ENCODE measurements at regions not wholly inside any gene's neighbourhood (a gene's known extent, or its start where the extent isn't known, plus 50 kb on each side); places are given as distances from the start of the nearest gene placed in this dataset.
A peak's percentile ranks its signal among the peaks of the same experiment; 100 is the strongest.

DNA sequence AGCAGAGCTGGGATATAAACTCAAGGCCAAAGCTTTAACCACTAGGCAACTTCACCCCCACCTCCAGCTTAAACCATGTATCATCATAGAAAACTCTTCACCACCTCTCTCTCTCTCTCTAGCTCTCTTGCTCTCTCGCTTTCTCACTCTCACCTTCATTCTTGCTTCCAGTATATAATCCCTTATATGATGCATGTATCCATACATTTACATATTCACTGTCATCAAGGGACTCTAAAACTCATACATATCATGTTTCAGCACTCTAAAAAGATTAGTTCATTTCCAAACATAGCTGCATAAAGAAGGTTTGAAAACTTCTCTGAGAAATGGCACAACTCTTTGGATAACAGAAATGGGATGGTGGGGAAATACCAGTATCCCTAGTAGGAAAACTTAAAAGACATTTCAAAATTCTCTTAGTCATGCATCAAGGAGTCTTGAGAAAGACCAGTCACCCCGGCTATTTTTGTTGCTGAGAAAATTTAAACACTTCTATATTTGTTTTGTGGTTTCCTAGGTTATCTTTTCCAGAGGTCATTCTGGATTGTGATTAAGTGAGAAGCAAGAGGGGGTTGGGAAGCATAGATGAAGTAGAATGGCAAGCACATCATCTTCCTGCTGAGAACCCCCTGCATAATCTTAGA is 447.8 kb upstream of the THBS1 start:
- DNase-seq (ENCODE audit: low spot score): no peak
- H3K4me1 ChIP-seq (ENCODE audit: insufficient read depth, low read length): peaks cover 29% of the 10 kb centered on the region
- in situ Hi-C loops (cut with HindIII; ENCODE audit: extremely low pct_ligation_motif_present, low pct_unique_long_range_greater_than_20kb): no loop called here
- H4K20me1 ChIP-seq (ENCODE audit: insufficient read depth, low read length): no peaks in the 10 kb centered on the region
- POLR2A ChIA-PET: no interaction called here
- H3K36me3 ChIP-seq (replicated peaks in 1 of 2; ENCODE audit: control insufficient read depth in 1 of 2, insufficient read depth in 2 of 2, low read length in 2 of 2): no peaks in the 10 kb centered on the region
- 52% methylated on average over 2 of the region's 2 CpGs for WGBS (ENCODE audit: low lambda C conversion rate)
- no peaks in the 10 kb centered on the region for H3K27me3 ChIP-seq (ENCODE audit: control insufficient read depth in 1 of 2, insufficient read depth in 2 of 2, low read length in 2 of 2)
- no peak overlapping the region for H3K4me2 ChIP-seq (ENCODE audit: low read depth, low read length)
- no peaks in the 10 kb centered on the region for H3K9me3 ChIP-seq (ENCODE audit: low read length)
- TF ChIP-seq NFIC (IDR thresholded peaks at IDR 0.05; ENCODE audit: low read length): no peak
- TF ChIP-seq ZNF766 (CRISPR knock-in tag; IDR thresholded peaks at IDR 0.05; ENCODE audit: borderline replicate concordance): no peak
- TF ChIP-seq ZNF160 (CRISPR knock-in tag; IDR thresholded peaks at IDR 0.05): no peak
- TF ChIP-seq MBD4 (IDR thresholded peaks at IDR 0.05; ENCODE audit: borderline replicate concordance, low read length): no peak
- TF ChIP-seq MED13 (CRISPR knock-in tag; IDR thresholded peaks at IDR 0.05): no peak
- TF ChIP-seq, protein P1, sequence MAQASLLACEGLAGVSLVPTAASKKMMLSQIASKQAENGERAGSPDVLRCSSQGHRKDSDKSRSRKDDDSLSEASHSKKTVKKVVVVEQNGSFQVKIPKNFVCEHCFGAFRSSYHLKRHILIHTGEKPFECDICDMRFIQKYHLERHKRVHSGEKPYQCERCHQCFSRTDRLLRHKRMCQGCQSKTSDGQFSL (CRISPR knock-in tag; IDR thresholded peaks at IDR 0.05): no peak
- TF ChIP-seq AHR (CRISPR knock-in tag; IDR thresholded peaks at IDR 0.05): no peak
- no peak for TF ChIP-seq PHF8 (CRISPR knock-in tag; IDR thresholded peaks at IDR 0.05)
- intact Hi-C loops (cut with micrococcal nuclease; ENCODE audit: unreplicated experiment): no loop called here
- no peak for FAIRE-seq
- H3K79me2 ChIP-seq (ENCODE audit: insufficient read depth, low read length): no peaks in the 10 kb centered on the region
- no peak for ATAC-seq
- H3K4me3 ChIP-seq (replicated peaks in 1 of 3; ENCODE audit: insufficient read depth in 1 of 3, low read depth in 2 of 3, low read length in 3 of 3): no peak overlapping the region
- CTCF ChIA-PET (ENCODE audit: low intra/inter-chr PET ratio, low total read pairs): no interaction called here
- H3K9ac ChIP-seq (ENCODE audit: insufficient read depth, low read depth, low read length): no peak overlapping the region
- BruUV-seq (replicated peaks): no TSS peak
- H3K27ac ChIP-seq (ENCODE audit: extremely low read length, insufficient read depth, low read length): no peak overlapping the region
- H2AFZ ChIP-seq (ENCODE audit: low read length): no peak overlapping the region

DNA sequence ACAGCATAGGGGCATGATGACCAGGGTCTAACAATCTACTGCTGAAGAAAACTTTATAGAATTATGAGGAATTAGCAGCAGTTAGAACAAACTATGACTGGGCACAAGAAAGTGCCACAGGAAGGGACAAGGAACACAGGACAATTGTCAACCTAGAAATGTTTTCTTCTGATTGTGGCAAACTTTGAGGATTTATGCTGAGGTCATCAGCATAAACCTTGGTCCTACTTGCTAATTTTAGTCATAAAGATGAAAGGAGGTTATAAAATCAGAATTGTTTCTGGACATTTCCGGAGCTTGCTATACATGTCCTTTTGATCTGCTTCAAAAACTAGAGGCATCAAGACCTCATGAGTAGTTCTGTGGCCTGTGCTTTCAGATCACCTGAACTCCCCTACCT is 446.6 kb upstream of the THBS1 start:
- Histone ChIP-seq H3K9ac (ENCODE audit: insufficient read depth, low read depth, low read length) (no peak overlapping the region), H2AFZ (ENCODE audit: low read length) (no peak overlapping the region), H3K79me2 (ENCODE audit: insufficient read depth, low read length) (no peaks in the 10 kb centered on the region), H3K9me3 (ENCODE audit: low read length) (no peaks in the 10 kb centered on the region), H4K20me1 (ENCODE audit: insufficient read depth, low read length) (no peaks in the 10 kb centered on the region), H3K4me2 (ENCODE audit: low read depth, low read length) (no peak overlapping the region), H3K4me1 (ENCODE audit: insufficient read depth, low read length) (peaks cover 21% of the 10 kb centered on the region), H3K4me3 (replicated peaks in 1 of 3; ENCODE audit: insufficient read depth in 1 of 3, low read depth in 2 of 3, low read length in 3 of 3) (no peak overlapping the region), H3K27ac (ENCODE audit: extremely low read length, insufficient read depth, low read length) (no peak overlapping the region), H3K27me3 (ENCODE audit: control insufficient read depth in 1 of 2, insufficient read depth in 2 of 2, low read length in 2 of 2) (no peaks in the 10 kb centered on the region), H3K36me3 (replicated peaks in 1 of 2; ENCODE audit: control insufficient read depth in 1 of 2, insufficient read depth in 2 of 2, low read length in 2 of 2) (no peaks in the 10 kb centered on the region)
- BruUV-seq (replicated peaks): no TSS peak
- ChIA-PET CTCF (ENCODE audit: low intra/inter-chr PET ratio, low total read pairs) (no interaction called here), POLR2A (no interaction called here)
- no peak for ATAC-seq
- WGBS (ENCODE audit: low lambda C conversion rate): 100% methylated on average over 1 of the region's 1 CpG
- FAIRE-seq: no peak
- DNase-seq (ENCODE audit: low spot score): no peak
- intact Hi-C loops (cut with micrococcal nuclease; ENCODE audit: unreplicated experiment) (no loop called here), in situ Hi-C loops (cut with HindIII; ENCODE audit: extremely low pct_ligation_motif_present, low pct_unique_long_range_greater_than_20kb) (no loop called here)
- TF ChIP-seq, protein P2, sequence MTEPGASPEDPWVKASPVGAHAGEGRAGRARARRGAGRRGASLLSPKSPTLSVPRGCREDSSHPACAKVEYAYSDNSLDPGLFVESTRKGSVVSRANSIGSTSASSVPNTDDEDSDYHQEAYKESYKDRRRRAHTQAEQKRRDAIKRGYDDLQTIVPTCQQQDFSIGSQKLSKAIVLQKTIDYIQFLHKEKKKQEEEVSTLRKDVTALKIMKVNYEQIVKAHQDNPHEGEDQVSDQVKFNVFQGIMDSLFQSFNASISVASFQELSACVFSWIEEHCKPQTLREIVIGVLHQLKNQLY (CRISPR knock-in tag; IDR thresholded peaks at IDR 0.05): no peak
- no peak for TF ChIP-seq ELF4 (CRISPR knock-in tag; IDR thresholded peaks at IDR 0.05; ENCODE audit: borderline replicate concordance)
- TF ChIP-seq ZNF878 (CRISPR knock-in tag; IDR thresholded peaks at IDR 0.05): no peak
- TF ChIP-seq, protein P3, sequence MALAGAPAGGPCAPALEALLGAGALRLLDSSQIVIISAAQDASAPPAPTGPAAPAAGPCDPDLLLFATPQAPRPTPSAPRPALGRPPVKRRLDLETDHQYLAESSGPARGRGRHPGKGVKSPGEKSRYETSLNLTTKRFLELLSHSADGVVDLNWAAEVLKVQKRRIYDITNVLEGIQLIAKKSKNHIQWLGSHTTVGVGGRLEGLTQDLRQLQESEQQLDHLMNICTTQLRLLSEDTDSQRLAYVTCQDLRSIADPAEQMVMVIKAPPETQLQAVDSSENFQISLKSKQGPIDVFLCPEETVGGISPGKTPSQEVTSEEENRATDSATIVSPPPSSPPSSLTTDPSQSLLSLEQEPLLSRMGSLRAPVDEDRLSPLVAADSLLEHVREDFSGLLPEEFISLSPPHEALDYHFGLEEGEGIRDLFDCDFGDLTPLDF (CRISPR knock-in tag; IDR thresholded peaks at IDR 0.05): no peak
- peak; percentile 79 for TF ChIP-seq MAFF (IDR thresholded peaks at IDR 0.05; ENCODE audit: low read depth, low read length)
- no peak for TF ChIP-seq ZNF850 (CRISPR knock-in tag; conservative IDR thresholded peaks at IDR 0.05)
- TF ChIP-seq, protein P4, sequence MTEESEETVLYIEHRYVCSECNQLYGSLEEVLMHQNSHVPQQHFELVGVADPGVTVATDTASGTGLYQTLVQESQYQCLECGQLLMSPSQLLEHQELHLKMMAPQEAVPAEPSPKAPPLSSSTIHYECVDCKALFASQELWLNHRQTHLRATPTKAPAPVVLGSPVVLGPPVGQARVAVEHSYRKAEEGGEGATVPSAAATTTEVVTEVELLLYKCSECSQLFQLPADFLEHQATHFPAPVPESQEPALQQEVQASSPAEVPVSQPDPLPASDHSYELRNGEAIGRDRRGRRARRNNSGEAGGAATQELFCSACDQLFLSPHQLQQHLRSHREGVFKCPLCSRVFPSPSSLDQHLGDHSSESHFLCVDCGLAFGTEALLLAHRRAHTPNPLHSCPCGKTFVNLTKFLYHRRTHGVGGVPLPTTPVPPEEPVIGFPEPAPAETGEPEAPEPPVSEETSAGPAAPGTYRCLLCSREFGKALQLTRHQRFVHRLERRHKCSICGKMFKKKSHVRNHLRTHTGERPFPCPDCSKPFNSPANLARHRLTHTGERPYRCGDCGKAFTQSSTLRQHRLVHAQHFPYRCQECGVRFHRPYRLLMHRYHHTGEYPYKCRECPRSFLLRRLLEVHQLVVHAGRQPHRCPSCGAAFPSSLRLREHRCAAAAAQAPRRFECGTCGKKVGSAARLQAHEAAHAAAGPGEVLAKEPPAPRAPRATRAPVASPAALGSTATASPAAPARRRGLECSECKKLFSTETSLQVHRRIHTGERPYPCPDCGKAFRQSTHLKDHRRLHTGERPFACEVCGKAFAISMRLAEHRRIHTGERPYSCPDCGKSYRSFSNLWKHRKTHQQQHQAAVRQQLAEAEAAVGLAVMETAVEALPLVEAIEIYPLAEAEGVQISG (CRISPR knock-in tag; IDR thresholded peaks at IDR 0.05): no peak
- TF ChIP-seq ISX (CRISPR knock-in tag; conservative IDR thresholded peaks at IDR 0.05): no peak
- no peak for TF ChIP-seq RAD21 (CRISPR knock-in tag; IDR thresholded peaks at IDR 0.05)
